Keratinocyte (primary cell): ENCODE measurements at regions not wholly inside any gene's neighbourhood (a gene's known extent, or its start where the extent isn't known, plus 50 kb on each side); places are given as distances from the start of the nearest gene placed in this dataset.

Experiments used
- DNase-seq: peaks from one replicate; pipeline ENCODE4 v3.0.0-alpha.2; 2011; ENCODE audit warnings: low read depth, missing footprints, low spot score
- FAIRE-seq: peaks from 2 replicates; lab custom pipeline; 2011; peaks lifted over from hg19 to GRCh38; lab: Jason Lieb, UNC
- H2AFZ ChIP-seq: 2 replicates; pipeline ENCODE4 v1.6.0; 2012; ENCODE audit warnings: low read length, control low read depth, inconsistent platforms; ENCODE audit not compliant: control insufficient read depth
- H3K27ac ChIP-seq: 2 replicates; pipeline ENCODE4 v1.5.1; 2011; ENCODE audit warnings: low read length; ENCODE audit not compliant: control insufficient read depth, insufficient read depth
- H3K27me3 ChIP-seq: 3 replicates; pipeline ENCODE4 v1.6.0; 2011; ENCODE audit warnings: low read length; ENCODE audit not compliant: control insufficient read depth, insufficient read depth; ENCODE audit errors: extremely low read depth
- H3K36me3 ChIP-seq, 2 experiments: 2 replicates in 1 of 2; 3 replicates in 1 of 2; pipeline ENCODE4 v1.5.1; 2011; ENCODE audit warnings: low read length in 2 of 2, mild to moderate bottlenecking in 1 of 2; ENCODE audit not compliant: control insufficient read depth in 2 of 2, insufficient read depth in 2 of 2; ENCODE audit errors: extremely low read depth in 1 of 2
- H3K4me1 ChIP-seq: 3 replicates; pipeline ENCODE4 v1.5.1; 2011; ENCODE audit warnings: low read length; ENCODE audit not compliant: control insufficient read depth, insufficient read depth; ENCODE audit errors: extremely low read depth
- H3K4me2 ChIP-seq: 3 replicates; pipeline ENCODE4 v1.6.0; 2011; ENCODE audit warnings: low read depth, low read length; ENCODE audit not compliant: control insufficient read depth, insufficient read depth; ENCODE audit errors: extremely low read depth
- H3K4me3 ChIP-seq, 3 experiments: fragments of 200-600 bp in 1 of 3; sonication (generic) in 1 of 3; 2 replicates in 2 of 3; 3 replicates in 1 of 3; pipeline ENCODE4 v1.5.1; 2011 to 2016; ENCODE audit warnings: low read length in 3 of 3, mild to moderate bottlenecking in 3 of 3, control low read depth in 2 of 3, inconsistent platforms in 1 of 3, low read depth in 1 of 3, mixed read lengths in 1 of 3, mixed run types in 1 of 3, moderate library complexity in 1 of 3; ENCODE audit not compliant: control insufficient read depth in 2 of 3, insufficient read depth in 2 of 3; ENCODE audit errors: extremely low read depth in 1 of 3
- H3K79me2 ChIP-seq: 2 replicates; pipeline ENCODE4 v1.6.0; 2012; ENCODE audit warnings: low read length; ENCODE audit not compliant: control insufficient read depth, insufficient read depth
- H3K9ac ChIP-seq: 3 replicates; pipeline ENCODE4 v1.6.0; 2011; ENCODE audit warnings: low read length; ENCODE audit not compliant: control insufficient read depth, insufficient read depth; ENCODE audit errors: extremely low read depth
- H3K9me1 ChIP-seq: 3 replicates; pipeline ENCODE4 v1.6.0; 2011; ENCODE audit warnings: low read length; ENCODE audit not compliant: control insufficient read depth, insufficient read depth; ENCODE audit errors: extremely low read depth
- H3K9me3 ChIP-seq: 2 replicates; pipeline ENCODE4 v1.5.1; 2012; ENCODE audit warnings: low read depth, low read length; ENCODE audit not compliant: control insufficient read depth
- H4K20me1 ChIP-seq: 3 replicates; pipeline ENCODE4 v1.6.0; 2011; ENCODE audit warnings: low read length; ENCODE audit not compliant: control insufficient read depth, insufficient read depth; ENCODE audit errors: extremely low read depth
- CTCF ChIP-seq, 3 experiments: IDR thresholded peaks in 1 of 3; conservative IDR thresholded peaks in 1 of 3; optimal IDR thresholded peaks in 1 of 3; 2 replicates in 2 of 3; 3 replicates in 1 of 3; pipeline versions ENCODE3 to v1.5.1; 2011; ENCODE audit warnings: low read length in 3 of 3, mild to moderate bottlenecking in 3 of 3, moderate library complexity in 2 of 3, control low read depth in 1 of 3, inconsistent platforms in 1 of 3; ENCODE audit not compliant: insufficient read depth in 2 of 3; ENCODE audit errors: extremely low read depth in 1 of 3
- EZH2 ChIP-seq: IDR thresholded peaks from one replicate; pipeline ENCODE4 v1.6.1; 2012; ENCODE audit warnings: inconsistent platforms, mild to moderate bottlenecking, low read length, moderate library complexity
- dilution Hi-C: fragments of 300-500 bp; cut with MboI; formaldehyde crosslinking; loops from one replicate; pipeline ENCODE4 v1.7.0; 2020; ENCODE audit warnings: low sequenced_read_pairs; ENCODE audit not compliant: extremely low pct_ligation_motif_present

- Histone ChIP-seq H3K27me3 (no peaks in the 10 kb centered on the region), H3K4me3 (no peak overlapping the region), H3K36me3 (no peaks in the 10 kb centered on the region), H3K79me2 (no peaks in the 10 kb centered on the region), H4K20me1 (no peaks in the 10 kb centered on the region), H3K9ac (no peak overlapping the region), H3K9me3 (peaks cover 2% of the 10 kb centered on the region), H2AFZ (no peak overlapping the region), H3K27ac (no peak overlapping the region), H3K4me1 (no peaks in the 10 kb centered on the region), H3K4me2 (no peak overlapping the region), H3K9me1 (no peaks in the 10 kb centered on the region)
- no peak for TF ChIP-seq CTCF (optimal IDR thresholded peaks at IDR 0.05 in 1 of 3, IDR thresholded peaks at IDR 0.05 in 1 of 3, conservative IDR thresholded peaks at IDR 0.05 in 1 of 3; ENCODE audit: extremely low read depth in 1 of 3, insufficient read depth in 2 of 3, low read length in 3 of 3)
- no peak for TF ChIP-seq EZH2
- DNase-seq = no peak
- dilution Hi-C loops = no loop called here
- no peak for FAIRE-seq
Observed at GRCh38 chr10:128820663-128821062, 646.4 kb upstream of the MGMT start.

DNA sequence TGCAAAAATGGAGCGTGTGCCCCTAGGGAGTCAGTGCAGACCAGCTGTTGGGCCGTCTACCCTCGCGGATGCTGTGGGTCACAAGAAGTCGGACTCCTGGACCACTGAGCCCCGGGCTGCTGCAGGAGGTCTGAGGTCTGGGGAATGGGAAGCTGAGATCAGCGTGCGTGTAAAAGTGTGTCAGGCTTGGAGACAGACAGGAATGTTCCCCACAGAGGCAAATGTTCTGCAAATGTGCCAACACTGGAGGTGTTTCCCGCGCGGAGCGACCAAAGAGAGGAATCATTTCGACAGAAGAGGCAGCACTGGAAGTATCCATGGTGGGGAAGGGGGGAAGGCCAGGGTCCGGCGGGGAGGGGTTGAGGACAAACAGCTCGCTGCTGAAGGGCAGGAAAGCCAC lies 643.8 kb upstream of the MGMT start:
- no peaks in the 10 kb centered on the region for H4K20me1 ChIP-seq
- H3K4me3 ChIP-seq = no peak overlapping the region
- H3K9ac ChIP-seq = no peak overlapping the region
- H3K27ac ChIP-seq = no peak overlapping the region
- FAIRE-seq (no peak), DNase-seq (no peak)
- H3K4me2 ChIP-seq = no peak overlapping the region
- no peaks in the 10 kb centered on the region for H3K9me1 ChIP-seq
- no peaks in the 10 kb centered on the region for H3K4me1 ChIP-seq
- no peak overlapping the region for H2AFZ ChIP-seq
- no peaks in the 10 kb centered on the region for H3K36me3 ChIP-seq
- TF ChIP-seq CTCF (optimal IDR thresholded peaks at IDR 0.05 in 1 of 3, IDR thresholded peaks at IDR 0.05 in 1 of 3, conservative IDR thresholded peaks at IDR 0.05 in 1 of 3; ENCODE audit: extremely low read depth in 1 of 3, insufficient read depth in 2 of 3, low read length in 3 of 3) (no peak), EZH2 (no peak)
- H3K9me3 ChIP-seq = peaks cover 2% of the 10 kb centered on the region
- dilution Hi-C loops = no loop called here
- H3K27me3 ChIP-seq = no peaks in the 10 kb centered on the region
- no peaks in the 10 kb centered on the region for H3K79me2 ChIP-seq
